HepG2 (cell line): ENCODE measurements at regions not wholly inside any gene's neighbourhood (a gene's known extent, or its start where the extent isn't known, plus 50 kb on each side); places are given as distances from the start of the nearest gene placed in this dataset.

Experiments
- LRRFIP1 ChIP-seq: sonication (generic); formaldehyde crosslinking; conservative IDR thresholded peaks from 2 replicates; pipeline ENCODE4 v1.4.0; 2020; ENCODE audit warnings: missing genetic modification reagents
- NCOR1 ChIP-seq: fragments of 200-600 bp; sonication (generic); IDR thresholded peaks from 2 replicates; pipeline ENCODE4 v1.7.0; 2017; ENCODE audit warnings: antibody characterized with exemption, low read length, borderline replicate concordance
- RELA ChIP-seq: sonication (generic); formaldehyde crosslinking; IDR thresholded peaks from 2 replicates; pipeline ENCODE4 v1.4.0; 2020; ENCODE audit warnings: missing genetic modification reagents
- YY1 ChIP-seq: IDR thresholded peaks from 2 replicates; pipeline ENCODE4 v1.6.1; 2011; ENCODE audit warnings: low read length, low read depth, moderate library complexity, mild to moderate bottlenecking; ENCODE audit not compliant: insufficient read depth, insufficient replicate concordance
- ZBTB49 ChIP-seq: sonication (generic); formaldehyde crosslinking; IDR thresholded peaks from 2 replicates; pipeline ENCODE4 v1.4.0; 2020; ENCODE audit warnings: missing genetic modification reagents, borderline replicate concordance
- ZNF12 ChIP-seq: sonication (generic); formaldehyde crosslinking; IDR thresholded peaks from 2 replicates; pipeline ENCODE4 v1.5.0; 2020; ENCODE audit warnings: missing genetic modification reagents
- TF ChIP-seq, protein P1 (sequence below): sonication (generic); formaldehyde crosslinking; IDR thresholded peaks from 2 replicates; pipeline ENCODE4 v1.5.0; 2020; ENCODE audit warnings: mild to moderate bottlenecking, missing genetic modification reagents, moderate library complexity

DNA sequence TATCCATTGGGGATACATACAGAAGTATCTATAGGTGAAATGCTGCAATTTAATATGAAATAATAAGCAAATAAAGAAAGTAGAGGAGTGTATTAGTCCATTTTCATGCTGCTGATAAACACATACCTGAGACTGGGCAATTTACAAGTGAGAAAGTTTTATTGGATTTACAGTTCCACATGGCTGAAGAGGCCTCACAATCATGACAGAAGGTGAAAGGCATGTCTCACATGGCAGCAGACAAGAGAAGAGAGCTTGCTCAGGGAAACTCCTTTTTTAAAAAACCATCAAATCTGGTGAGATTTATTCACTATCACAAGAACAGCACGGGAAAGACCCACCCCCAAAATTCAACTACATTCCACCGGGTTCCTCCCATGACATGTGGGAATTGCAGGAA, 82.8 kb upstream of the TRIM24 start:
- TF ChIP-seq ZNF12 (CRISPR knock-in tag), result no peak
- TF ChIP-seq NCOR1, result no peak
- TF ChIP-seq YY1, result no peak
- no peak for TF ChIP-seq ZBTB49
- TF ChIP-seq LRRFIP1 (CRISPR knock-in tag), result no peak
- TF ChIP-seq, protein P1, sequence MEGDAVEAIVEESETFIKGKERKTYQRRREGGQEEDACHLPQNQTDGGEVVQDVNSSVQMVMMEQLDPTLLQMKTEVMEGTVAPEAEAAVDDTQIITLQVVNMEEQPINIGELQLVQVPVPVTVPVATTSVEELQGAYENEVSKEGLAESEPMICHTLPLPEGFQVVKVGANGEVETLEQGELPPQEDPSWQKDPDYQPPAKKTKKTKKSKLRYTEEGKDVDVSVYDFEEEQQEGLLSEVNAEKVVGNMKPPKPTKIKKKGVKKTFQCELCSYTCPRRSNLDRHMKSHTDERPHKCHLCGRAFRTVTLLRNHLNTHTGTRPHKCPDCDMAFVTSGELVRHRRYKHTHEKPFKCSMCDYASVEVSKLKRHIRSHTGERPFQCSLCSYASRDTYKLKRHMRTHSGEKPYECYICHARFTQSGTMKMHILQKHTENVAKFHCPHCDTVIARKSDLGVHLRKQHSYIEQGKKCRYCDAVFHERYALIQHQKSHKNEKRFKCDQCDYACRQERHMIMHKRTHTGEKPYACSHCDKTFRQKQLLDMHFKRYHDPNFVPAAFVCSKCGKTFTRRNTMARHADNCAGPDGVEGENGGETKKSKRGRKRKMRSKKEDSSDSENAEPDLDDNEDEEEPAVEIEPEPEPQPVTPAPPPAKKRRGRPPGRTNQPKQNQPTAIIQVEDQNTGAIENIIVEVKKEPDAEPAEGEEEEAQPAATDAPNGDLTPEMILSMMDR, result no peak
- no peak for TF ChIP-seq RELA
